Coronary artery (tissue), 2 donors: ENCODE measurements at regions not wholly inside any gene's neighbourhood (a gene's known extent, or its start where the extent isn't known, plus 50 kb on each side); places are given as distances from the start of the nearest gene placed in this dataset.

Source experiments
- DNase-seq: peaks from one replicate; pipeline ENCODE4 v3.0.0-alpha.2; 2017; ENCODE audit warnings: low spot score
- H3K27ac ChIP-seq, 2 donors: fragments of 200-600 bp; sonication (generic); one replicate each; pipeline ENCODE4 v1.5.1; 2016 to 2019
- H3K4me3 ChIP-seq: fragments of 200-600 bp; sonication (generic); 2 replicates; pipeline ENCODE4 v1.5.1; 2016; ENCODE audit warnings: mild to moderate bottlenecking, moderate library complexity
- CTCF ChIP-seq: fragments of 200-600 bp; sonication (generic); IDR thresholded peaks from one replicate; pipeline ENCODE4 v1.5.1; 2019; ENCODE audit warnings: antibody characterized with exemption

GRCh38 chr3:72405943-72406566, 442.2 kb downstream of the SHQ1 start:
- Histone ChIP-seq H3K27ac (no peak overlapping the region), H3K4me3 (no peak overlapping the region)
- DNase-seq: no peak
- no peak for TF ChIP-seq CTCF

- no peak overlapping the region for H3K4me3 ChIP-seq
- no peak for DNase-seq
Observed at GRCh38 chr3:72401005-72401545, 447.2 kb downstream of the SHQ1 start.

GRCh38 chr3:72398781-72399180, 449.5 kb downstream of the SHQ1 start:
- Histone ChIP-seq H3K27ac (no peak overlapping the region), H3K4me3 (no peak overlapping the region)
- DNase-seq: no peak
- no peak for TF ChIP-seq CTCF

More at GRCh38 chr3:72401005-72401545, 447.2 kb downstream of the SHQ1 start:
- no peak for TF ChIP-seq CTCF
- H3K27ac ChIP-seq: no peak overlapping the region

GRCh38 chr3:72397586-72397985, 450.7 kb downstream of the SHQ1 start:
- H3K27ac ChIP-seq: no peak overlapping the region
- TF ChIP-seq CTCF: no peak

GRCh38 chr3:72396899-72397298, 451.3 kb downstream of the SHQ1 start:
- H3K4me3 ChIP-seq: no peak overlapping the region
- no peak for TF ChIP-seq CTCF
- no peak overlapping the region for H3K27ac ChIP-seq
- no peak for DNase-seq

More at GRCh38 chr3:72397586-72397985, 450.7 kb downstream of the SHQ1 start:
- DNase-seq: no peak
- H3K4me3 ChIP-seq: no peak overlapping the region

DNA sequence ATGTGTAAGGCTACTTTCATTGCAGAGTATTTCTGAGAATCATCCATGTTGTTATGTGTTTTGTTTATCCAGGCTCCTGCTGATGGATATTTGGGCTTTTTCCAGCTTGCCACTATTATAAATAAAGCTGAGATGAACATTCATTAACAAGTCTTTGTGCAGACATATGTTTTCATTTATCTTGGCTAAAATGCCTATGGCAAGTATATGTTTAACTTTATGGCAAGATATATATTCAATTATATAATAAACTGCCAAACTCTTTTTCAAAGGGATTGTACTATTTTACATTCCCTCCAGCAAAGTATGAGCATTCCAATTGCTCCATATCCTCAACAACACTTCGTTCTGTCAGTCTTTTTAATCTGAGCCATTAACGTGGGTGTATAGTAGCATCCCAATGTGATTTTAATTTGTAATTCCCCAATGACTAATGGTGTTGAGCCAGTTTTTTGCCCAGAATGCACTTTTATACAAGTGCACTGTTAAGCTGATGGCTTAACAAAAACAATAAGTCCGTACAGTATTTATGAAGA, 452.4 kb downstream of the SHQ1 start:
- Histone ChIP-seq H3K27ac (no peak overlapping the region), H3K4me3 (no peak overlapping the region)
- TF ChIP-seq CTCF: no peak
- DNase-seq: no peak

- no peak for TF ChIP-seq CTCF
Observed at GRCh38 chr3:72393455-72393854, 454.8 kb downstream of the SHQ1 start.

More at GRCh38 chr3:72393455-72393854, 454.8 kb downstream of the SHQ1 start:
- no peak for DNase-seq
- Histone ChIP-seq H3K4me3 (no peak overlapping the region), H3K27ac (no peak overlapping the region)
